WERI-Rb-1 (cell line): ENCODE measurements at regions not wholly inside any gene's neighbourhood (a gene's known extent, or its start where the extent isn't known, plus 50 kb on each side); places are given as distances from the start of the nearest gene placed in this dataset.

Source experiments
- DNase-seq: peaks from one replicate; pipeline ENCODE4 v3.0.0-alpha.2; 2020
- H3K27ac ChIP-seq: fragments of 250-450 bp; sonication (Bioruptor Pico); 2 replicates; pipeline ENCODE4 v1.5.1; 2020; ENCODE audit warnings: mild to moderate bottlenecking, moderate library complexity
- H3K27me3 ChIP-seq: fragments of 250-450 bp; sonication (Bioruptor Pico); 2 replicates; pipeline ENCODE4 v1.5.1; 2021; ENCODE audit warnings: mild to moderate bottlenecking, low read depth, moderate library complexity; ENCODE audit not compliant: insufficient read depth, severe bottlenecking
- H3K36me3 ChIP-seq: fragments of 250-450 bp; sonication (Bioruptor Pico); 2 replicates; pipeline ENCODE4 v1.5.1; 2020; ENCODE audit warnings: mild to moderate bottlenecking, moderate library complexity
- H3K4me3 ChIP-seq: 2 replicates; pipeline ENCODE4 v1.5.1; 2011; ENCODE audit warnings: low read depth, mild to moderate bottlenecking, control low read depth, low read length
- H3K9me3 ChIP-seq: fragments of 250-450 bp; sonication (Bioruptor Pico); 2 replicates; pipeline ENCODE4 v1.5.1; 2021; ENCODE audit warnings: mild to moderate bottlenecking, moderate library complexity; ENCODE audit not compliant: severe bottlenecking
- CTCF ChIP-seq: IDR thresholded peaks from 2 replicates; pipeline ENCODE4 v1.5.1; 2011; ENCODE audit warnings: low read depth, mild to moderate bottlenecking, control low read depth, inconsistent platforms, low read length

GRCh38 chr2:122680662-122681061 lies 925.2 kb downstream of the TSN start:
- Histone ChIP-seq H3K4me3 (no peak overlapping the region), H3K9me3 (no peaks in the 10 kb centered on the region), H3K36me3 (no peaks in the 10 kb centered on the region), H3K27me3 (no peaks in the 10 kb centered on the region), H3K27ac (no peak overlapping the region)
- no peak for DNase-seq
- no peak for TF ChIP-seq CTCF

- DNase-seq: no peak
- no peak for TF ChIP-seq CTCF
- H3K36me3 ChIP-seq: no peaks in the 10 kb centered on the region
- no peaks in the 10 kb centered on the region for H3K27me3 ChIP-seq
- no peaks in the 10 kb centered on the region for H3K9me3 ChIP-seq
- H3K4me3 ChIP-seq: no peak overlapping the region
- no peak overlapping the region for H3K27ac ChIP-seq
Measured at GRCh38 chr2:122681626-122682025, 926.2 kb downstream of the TSN start.

- H3K27ac ChIP-seq: no peak overlapping the region
- DNase-seq: no peak
- no peaks in the 10 kb centered on the region for H3K27me3 ChIP-seq
- H3K4me3 ChIP-seq: no peak overlapping the region
- no peaks in the 10 kb centered on the region for H3K9me3 ChIP-seq
- TF ChIP-seq CTCF: no peak
- no peaks in the 10 kb centered on the region for H3K36me3 ChIP-seq
Measured at GRCh38 chr2:122682356-122682755, 926.9 kb downstream of the TSN start.

- DNase-seq: no peak
- Histone ChIP-seq H3K4me3 (no peak overlapping the region), H3K27me3 (no peaks in the 10 kb centered on the region), H3K27ac (no peak overlapping the region), H3K9me3 (no peaks in the 10 kb centered on the region), H3K36me3 (no peaks in the 10 kb centered on the region)
- no peak for TF ChIP-seq CTCF
Measured at GRCh38 chr2:122683018-122683417, 927.6 kb downstream of the TSN start.

- no peak overlapping the region for H3K4me3 ChIP-seq
- no peaks in the 10 kb centered on the region for H3K9me3 ChIP-seq
- H3K36me3 ChIP-seq: no peaks in the 10 kb centered on the region
- no peaks in the 10 kb centered on the region for H3K27me3 ChIP-seq
- no peak for TF ChIP-seq CTCF
- no peak for DNase-seq
- H3K27ac ChIP-seq: no peak overlapping the region
Measured at GRCh38 chr2:122692400-122693083, 937.1 kb downstream of the TSN start.

GRCh38 chr2:122697415-122697814 lies 942.0 kb downstream of the TSN start:
- Histone ChIP-seq H3K27me3 (no peaks in the 10 kb centered on the region), H3K9me3 (no peaks in the 10 kb centered on the region), H3K4me3 (no peak overlapping the region), H3K27ac (no peak overlapping the region), H3K36me3 (no peaks in the 10 kb centered on the region)
- no peak for TF ChIP-seq CTCF
- DNase-seq: no peak
